HFF-Myc (cell line): ENCODE measurements at regions not wholly inside any gene's neighbourhood (a gene's known extent, or its start where the extent isn't known, plus 50 kb on each side); places are given as distances from the start of the nearest gene placed in this dataset.

ENCODE experiments used
- DNase-seq: peaks from one replicate; pipeline ENCODE4 v3.0.0-alpha.2; 2011; ENCODE audit warnings: low read depth; ENCODE audit errors: extremely low read depth
- H3K4me3 ChIP-seq: replicated peaks from 2 replicates; pipeline ENCODE4 v1.5.1; 2011; ENCODE audit warnings: low read depth, mild to moderate bottlenecking, control low read depth, low read length
- TF ChIP-seq, protein P1 (sequence below): IDR thresholded peaks from 2 replicates; pipeline ENCODE4 v1.5.1; 2012; ENCODE audit warnings: mild to moderate bottlenecking, low read depth, low read length, control low read depth; ENCODE audit errors: missing control alignments

DNA sequence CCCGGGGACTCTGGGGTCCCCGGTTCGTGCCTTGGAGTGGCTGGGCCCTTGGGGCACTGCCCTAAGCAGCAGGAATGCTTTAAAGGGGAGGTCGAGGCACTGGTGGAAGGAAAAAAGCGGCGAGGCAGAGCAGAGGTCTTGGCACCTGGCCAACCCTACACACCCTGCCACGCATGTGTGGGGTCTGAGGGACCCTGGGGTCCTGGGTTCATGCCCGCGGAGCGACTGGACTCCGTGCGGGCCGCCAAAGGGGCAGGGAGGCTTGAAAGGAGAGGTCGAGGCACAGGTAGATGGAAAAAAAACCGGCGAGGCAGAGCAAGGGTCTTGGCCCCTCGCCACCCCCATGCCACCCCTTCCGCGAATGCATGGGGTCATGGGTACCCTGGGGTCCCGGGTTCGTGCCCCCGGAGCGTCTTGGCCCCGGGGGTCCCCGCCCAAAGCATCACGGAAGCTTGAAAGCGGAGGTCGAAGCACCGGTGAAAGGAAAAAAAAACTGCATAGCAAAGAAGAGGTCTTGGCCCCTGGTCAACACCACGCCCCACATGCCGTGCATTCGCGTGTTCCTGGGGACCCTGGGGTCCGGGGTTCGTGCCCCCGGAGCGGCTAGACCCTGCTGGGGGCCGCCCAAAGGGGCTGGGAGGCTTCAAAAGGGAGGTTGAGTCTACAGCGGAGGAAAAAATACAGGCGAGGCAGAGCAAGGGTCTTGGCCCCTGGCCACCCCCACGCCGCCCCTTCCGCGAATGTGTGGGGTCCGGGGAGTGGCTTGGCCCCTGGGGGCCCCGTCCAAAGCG lies 312.9 kb downstream of the ALG10 start:
- DNase-seq = no peak
- TF ChIP-seq, protein P1, sequence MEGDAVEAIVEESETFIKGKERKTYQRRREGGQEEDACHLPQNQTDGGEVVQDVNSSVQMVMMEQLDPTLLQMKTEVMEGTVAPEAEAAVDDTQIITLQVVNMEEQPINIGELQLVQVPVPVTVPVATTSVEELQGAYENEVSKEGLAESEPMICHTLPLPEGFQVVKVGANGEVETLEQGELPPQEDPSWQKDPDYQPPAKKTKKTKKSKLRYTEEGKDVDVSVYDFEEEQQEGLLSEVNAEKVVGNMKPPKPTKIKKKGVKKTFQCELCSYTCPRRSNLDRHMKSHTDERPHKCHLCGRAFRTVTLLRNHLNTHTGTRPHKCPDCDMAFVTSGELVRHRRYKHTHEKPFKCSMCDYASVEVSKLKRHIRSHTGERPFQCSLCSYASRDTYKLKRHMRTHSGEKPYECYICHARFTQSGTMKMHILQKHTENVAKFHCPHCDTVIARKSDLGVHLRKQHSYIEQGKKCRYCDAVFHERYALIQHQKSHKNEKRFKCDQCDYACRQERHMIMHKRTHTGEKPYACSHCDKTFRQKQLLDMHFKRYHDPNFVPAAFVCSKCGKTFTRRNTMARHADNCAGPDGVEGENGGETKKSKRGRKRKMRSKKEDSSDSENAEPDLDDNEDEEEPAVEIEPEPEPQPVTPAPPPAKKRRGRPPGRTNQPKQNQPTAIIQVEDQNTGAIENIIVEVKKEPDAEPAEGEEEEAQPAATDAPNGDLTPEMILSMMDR = no peak
- no peak overlapping the region for H3K4me3 ChIP-seq

DNA sequence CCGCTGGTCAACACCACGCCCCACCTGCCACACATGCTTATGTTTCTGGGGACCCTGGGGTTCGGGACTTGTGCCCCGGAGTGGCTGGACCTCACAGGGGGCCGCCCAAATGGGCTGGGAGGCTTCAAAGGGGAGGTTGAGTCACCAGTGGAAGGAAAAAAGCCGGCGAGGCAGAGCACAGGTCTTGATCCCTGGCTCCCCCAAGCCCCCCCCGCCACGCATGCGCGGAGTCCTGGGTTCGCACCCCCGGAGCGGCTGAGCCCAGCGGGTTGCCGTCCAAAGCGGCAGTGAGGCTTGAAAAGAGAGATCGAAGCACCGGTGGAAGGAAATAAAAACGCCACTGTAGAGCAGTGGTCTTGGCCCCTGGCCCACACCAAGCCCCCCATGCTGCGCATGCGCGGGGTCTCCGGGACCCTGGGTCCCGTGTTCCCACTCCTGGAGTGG lies 313.5 kb downstream of the ALG10 start:
- no peak for DNase-seq
- no peak overlapping the region for H3K4me3 ChIP-seq
- TF ChIP-seq, protein P1 = no peak

DNA sequence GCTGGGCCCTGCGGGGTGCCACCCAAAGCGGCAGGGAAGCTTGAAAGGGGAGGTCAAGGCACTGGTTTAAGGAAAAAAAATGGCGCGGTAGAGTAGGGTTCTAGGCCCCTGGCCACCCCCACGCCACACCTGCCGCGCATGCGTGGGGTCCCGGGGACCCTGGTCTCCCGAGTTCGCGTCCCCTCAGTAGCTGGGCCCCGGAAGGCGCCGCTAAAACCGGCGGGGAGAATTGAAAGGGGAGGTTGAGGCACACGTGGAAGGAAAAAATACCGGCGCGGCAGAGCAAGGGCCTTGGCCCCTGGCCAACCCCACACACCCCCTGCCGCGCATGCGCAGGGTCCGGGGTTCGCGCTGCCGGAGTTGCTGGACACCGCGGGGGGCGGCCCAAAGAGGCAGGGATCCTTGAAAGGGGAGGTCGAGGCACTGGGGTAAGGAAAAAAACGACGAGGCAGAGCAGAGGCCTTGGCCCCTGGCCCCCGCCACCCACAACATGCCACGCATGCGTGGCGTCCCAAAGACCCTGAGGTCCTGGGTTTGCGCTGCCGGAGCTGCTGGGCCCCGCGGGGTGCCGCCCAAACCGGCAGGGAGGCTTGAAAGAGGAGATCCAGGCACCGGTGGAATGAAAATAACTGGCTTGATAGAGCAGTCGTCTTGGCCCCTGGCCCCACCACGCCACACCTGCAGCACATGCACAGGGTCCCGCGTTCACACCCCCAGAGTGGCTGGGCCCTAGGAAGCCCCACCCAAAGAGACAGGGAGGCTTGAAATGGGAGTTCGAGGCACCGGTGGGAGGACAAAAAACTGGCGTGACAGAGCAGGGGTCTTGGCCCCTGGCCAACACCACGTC lies 314.5 kb downstream of the ALG10 start:
- no peak for DNase-seq
- H3K4me3 ChIP-seq = no peak overlapping the region

DNA sequence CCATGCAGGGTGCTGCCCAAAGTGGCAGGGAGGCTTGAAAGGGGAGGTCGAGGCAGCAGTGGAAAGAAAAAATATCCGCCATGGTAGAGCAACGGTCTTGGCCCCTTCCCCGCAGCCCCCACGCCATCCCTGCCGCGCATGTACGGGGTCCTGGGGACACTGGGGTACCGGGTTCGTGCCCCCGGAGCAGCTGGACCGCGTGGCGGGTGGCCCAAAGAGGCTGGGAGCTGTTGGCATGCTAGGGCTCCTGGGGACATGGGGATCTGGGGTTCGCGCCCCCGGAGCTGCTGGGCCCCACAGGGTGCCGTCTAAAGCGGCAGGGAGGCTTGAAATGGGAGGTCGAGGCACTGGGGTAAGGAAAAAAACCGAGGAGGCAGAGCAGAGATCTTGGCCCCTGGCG lies 316.5 kb downstream of the ALG10 start:
- H3K4me3 ChIP-seq = no peak overlapping the region
- TF ChIP-seq, protein P1 = no peak
- no peak for DNase-seq

More for the DNA sequence above, 314.5 kb downstream of the ALG10 start:
- TF ChIP-seq, protein P1 = no peak

DNA sequence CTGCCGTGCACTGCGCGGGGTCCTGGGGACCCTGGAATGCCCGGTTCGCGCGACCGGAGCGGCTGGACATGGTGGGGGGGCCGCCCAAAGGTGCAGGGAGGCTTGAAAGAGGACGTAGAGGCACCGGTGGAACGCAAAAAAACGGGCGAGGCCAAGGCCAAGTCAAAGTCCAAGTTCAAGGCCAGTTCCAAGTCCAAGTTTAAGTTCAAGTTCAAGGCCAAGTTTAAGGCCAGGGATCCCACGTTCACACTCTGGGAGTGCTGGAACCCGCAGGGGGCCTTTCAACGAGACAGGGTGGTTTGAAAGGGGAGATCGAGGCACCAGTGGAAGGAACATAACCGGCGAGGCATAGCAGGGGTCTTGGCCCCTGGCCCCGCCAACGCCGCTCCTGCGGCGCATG lies 317.6 kb downstream of the ALG10 start:
- H3K4me3 ChIP-seq = no peak overlapping the region
- no peak for DNase-seq
- TF ChIP-seq, protein P1 = no peak

DNA sequence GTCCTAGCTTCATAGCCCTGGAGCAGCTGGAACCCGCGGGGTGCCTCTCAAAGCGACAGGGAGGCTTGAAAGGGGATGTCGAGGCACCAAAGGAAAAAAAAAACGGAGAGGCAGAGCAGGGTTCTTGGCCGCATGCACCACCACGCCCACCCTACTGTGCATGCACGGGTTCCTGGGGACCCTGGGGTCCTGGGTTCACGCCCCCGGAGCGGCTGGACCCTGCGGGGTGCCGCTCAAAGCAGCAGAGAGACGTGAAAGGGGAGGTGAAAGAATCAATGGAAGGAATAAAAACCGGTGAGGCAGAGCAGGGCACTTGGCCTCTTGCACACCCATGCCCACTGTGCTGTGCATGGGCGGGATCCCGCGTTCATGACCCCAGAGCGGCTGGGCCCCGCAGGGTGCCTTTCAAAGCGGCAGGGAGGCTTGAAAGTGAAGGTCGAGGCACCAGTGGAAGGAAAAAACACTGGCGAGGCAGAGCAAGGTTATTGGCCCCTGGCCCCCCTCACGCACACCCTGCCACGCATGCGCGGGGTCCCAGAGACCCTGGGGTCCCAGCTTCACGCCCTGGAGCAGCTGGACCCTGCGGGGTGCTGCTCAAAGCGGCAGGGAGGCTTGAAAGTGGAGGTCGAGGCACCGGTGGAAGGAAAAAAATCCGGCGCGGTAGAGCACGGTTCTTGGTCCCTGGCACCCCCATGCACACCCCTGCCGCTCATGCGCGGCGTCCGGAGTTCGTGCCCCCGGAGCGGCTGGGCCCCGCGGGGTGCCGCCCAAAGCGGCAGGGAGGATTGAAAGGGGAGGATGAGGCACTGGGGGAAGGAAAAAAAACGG lies 318.5 kb downstream of the ALG10 start:
- TF ChIP-seq, protein P1 = no peak
- H3K4me3 ChIP-seq = no peak overlapping the region
- no peak for DNase-seq
